Suprapubic skin (tissue), 4 donors: ENCODE measurements at regions not wholly inside any gene's neighbourhood (a gene's known extent, or its start where the extent isn't known, plus 50 kb on each side); places are given as distances from the start of the nearest gene placed in this dataset.

ENCODE experiments used
- DNase-seq, 2 donors: peaks; one replicate each; pipeline ENCODE4 v3.0.0-alpha.2; 2019; ENCODE audit warnings: low spot score in 2 of 2
- H3K27ac ChIP-seq: fragments of 200-600 bp; sonication (generic); one replicate; pipeline ENCODE4 v1.5.1; 2019
- H3K27me3 ChIP-seq: fragments of 200-600 bp; sonication (generic); one replicate; pipeline ENCODE4 v1.5.1; 2019
- H3K36me3 ChIP-seq: fragments of 200-600 bp; sonication (generic); one replicate; pipeline ENCODE4 v1.5.1; 2019
- H3K4me1 ChIP-seq: fragments of 200-600 bp; sonication (generic); one replicate; pipeline ENCODE4 v1.5.1; 2019
- H3K4me3 ChIP-seq: fragments of 200-600 bp; sonication (generic); one replicate; pipeline ENCODE4 v1.5.1; 2019; ENCODE audit warnings: mild to moderate bottlenecking
- H3K9me3 ChIP-seq: fragments of 200-600 bp; sonication (generic); one replicate; pipeline ENCODE4 v1.5.1; 2019
- EP300 ChIP-seq: sonication (generic); formaldehyde crosslinking; IDR thresholded peaks from one replicate; pipeline ENCODE4 v1.6.1; 2017; ENCODE audit warnings: antibody characterized with exemption
- POLR2A ChIP-seq, 2 donors: fragments of 450-650 bp; IDR thresholded peaks; one replicate each; pipeline ENCODE4 v1.6.1; 2017; ENCODE audit warnings: antibody characterized with exemption in 2 of 2, mild to moderate bottlenecking in 2 of 2, moderate library complexity in 2 of 2
- POLR2AphosphoS5 ChIP-seq, 3 donors: sonication (generic); formaldehyde crosslinking; IDR thresholded peaks; one replicate each; pipeline ENCODE4 v1.6.1; 2017; ENCODE audit warnings: antibody characterized with exemption in 3 of 3
- WGBS: methylation state at CpG from one replicate; pipeline ENCODE4 v1.1.5; 2018; 5-methylcytosine and 5-hydroxymethylcytosine counted together
- TF ChIP-seq, protein P1 (sequence below), 2 donors: fragments of 200-600 bp in 1 of 2; fragments of 450-650 bp in 1 of 2; sonication (generic) in 1 of 2; IDR thresholded peaks; one replicate each; pipeline ENCODE4 v1.5.1; 2016 to 2019; ENCODE audit warnings: antibody characterized with exemption in 2 of 2, mild to moderate bottlenecking in 1 of 2, moderate library complexity in 1 of 2

DNA sequence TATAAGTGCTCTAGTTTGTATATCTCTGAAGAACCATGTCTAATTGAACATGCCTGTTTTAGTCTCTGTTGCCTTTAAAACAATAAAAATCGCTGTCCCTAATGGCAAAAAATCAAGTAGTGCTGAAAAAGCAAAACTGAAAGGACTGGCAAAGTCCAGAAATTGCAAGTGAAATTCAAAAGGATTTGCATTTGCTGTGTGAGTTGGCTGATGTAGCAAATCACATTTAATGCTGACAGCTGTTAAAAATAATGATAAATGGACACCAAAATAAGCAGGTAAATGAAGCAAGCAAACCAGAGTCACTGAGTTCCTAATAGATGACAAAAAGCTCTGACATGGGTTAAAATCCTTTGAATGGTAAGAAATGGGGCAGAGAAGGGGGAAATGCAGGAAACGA lies 874.1 kb downstream of the GRM8 start:
- Histone ChIP-seq H3K36me3 (no peaks in the 10 kb centered on the region), H3K27ac (no peak overlapping the region), H3K27me3 (no peaks in the 10 kb centered on the region), H3K4me3 (no peak overlapping the region), H3K4me1 (no peaks in the 10 kb centered on the region), H3K9me3 (no peaks in the 10 kb centered on the region)
- TF ChIP-seq, protein P1, sequence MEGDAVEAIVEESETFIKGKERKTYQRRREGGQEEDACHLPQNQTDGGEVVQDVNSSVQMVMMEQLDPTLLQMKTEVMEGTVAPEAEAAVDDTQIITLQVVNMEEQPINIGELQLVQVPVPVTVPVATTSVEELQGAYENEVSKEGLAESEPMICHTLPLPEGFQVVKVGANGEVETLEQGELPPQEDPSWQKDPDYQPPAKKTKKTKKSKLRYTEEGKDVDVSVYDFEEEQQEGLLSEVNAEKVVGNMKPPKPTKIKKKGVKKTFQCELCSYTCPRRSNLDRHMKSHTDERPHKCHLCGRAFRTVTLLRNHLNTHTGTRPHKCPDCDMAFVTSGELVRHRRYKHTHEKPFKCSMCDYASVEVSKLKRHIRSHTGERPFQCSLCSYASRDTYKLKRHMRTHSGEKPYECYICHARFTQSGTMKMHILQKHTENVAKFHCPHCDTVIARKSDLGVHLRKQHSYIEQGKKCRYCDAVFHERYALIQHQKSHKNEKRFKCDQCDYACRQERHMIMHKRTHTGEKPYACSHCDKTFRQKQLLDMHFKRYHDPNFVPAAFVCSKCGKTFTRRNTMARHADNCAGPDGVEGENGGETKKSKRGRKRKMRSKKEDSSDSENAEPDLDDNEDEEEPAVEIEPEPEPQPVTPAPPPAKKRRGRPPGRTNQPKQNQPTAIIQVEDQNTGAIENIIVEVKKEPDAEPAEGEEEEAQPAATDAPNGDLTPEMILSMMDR (IDR thresholded peaks at IDR 0.05) = no peak
- TF ChIP-seq POLR2AphosphoS5 (IDR thresholded peaks at IDR 0.05) = no peak
- TF ChIP-seq EP300 = no peak
- no peak for TF ChIP-seq POLR2A (IDR thresholded peaks at IDR 0.05)
- no peak for DNase-seq
- WGBS = 42% methylated on average over 2 of the region's 2 CpGs

DNA sequence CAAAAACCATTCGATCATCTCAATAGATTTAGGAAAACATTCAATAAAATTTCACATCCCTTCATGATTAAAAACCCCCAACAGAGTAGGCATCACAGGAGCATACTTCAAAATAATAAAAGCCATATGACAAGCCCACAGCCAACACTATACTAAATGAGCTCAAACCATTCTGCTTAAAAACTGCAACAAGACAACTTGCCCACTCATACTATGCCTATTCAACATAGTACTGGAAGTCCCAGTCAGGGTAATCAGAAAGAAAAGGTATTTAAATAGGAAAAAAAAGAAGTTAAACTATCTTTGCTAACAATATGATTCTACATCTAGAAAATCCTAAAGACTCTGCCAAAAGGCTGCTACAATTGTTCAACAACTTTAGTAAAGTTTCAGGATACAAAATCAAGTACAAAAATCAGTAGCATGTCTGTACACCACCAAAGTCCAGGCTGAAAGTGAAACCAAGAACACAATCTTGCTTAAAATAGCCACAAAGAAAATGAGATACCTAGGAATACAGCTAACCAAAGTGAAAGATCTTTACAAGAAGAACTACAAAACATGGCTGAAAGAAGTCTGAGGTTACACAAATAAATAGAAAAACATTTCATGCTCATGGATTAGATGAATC lies 882.6 kb downstream of the GRM8 start:
- WGBS = 100% methylated on average over 1 of the region's 1 CpG
- TF ChIP-seq, protein P1 (IDR thresholded peaks at IDR 0.05) = no peak

DNA sequence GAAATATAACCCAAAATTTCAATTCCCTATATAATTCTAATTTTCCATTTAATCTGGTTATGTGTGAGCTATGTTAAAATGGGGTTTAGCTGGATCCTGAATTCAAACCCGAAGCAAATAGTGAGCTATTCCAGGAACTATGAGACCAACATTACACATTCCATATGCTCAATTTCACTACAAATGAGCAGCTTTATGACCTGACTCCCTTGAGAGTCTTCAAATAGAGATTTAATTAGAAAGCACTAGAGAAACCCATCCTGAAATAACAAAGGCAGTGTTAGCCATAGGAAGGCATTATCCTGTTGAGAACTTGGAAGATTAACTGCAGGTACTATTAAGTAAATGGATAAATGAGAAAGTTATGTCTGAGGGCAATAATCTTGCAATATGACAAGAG lies 890.0 kb downstream of the GRM8 start:
- Histone ChIP-seq H3K27me3 (no peaks in the 10 kb centered on the region), H3K4me3 (no peak overlapping the region), H3K27ac (no peak overlapping the region), H3K9me3 (no peaks in the 10 kb centered on the region), H3K4me1 (no peaks in the 10 kb centered on the region), H3K36me3 (no peaks in the 10 kb centered on the region)
- 81% methylated on average over 1 of the region's 1 CpG for WGBS
- TF ChIP-seq POLR2AphosphoS5 (IDR thresholded peaks at IDR 0.05) (no peak), EP300 (no peak)
- TF ChIP-seq, protein P1 (IDR thresholded peaks at IDR 0.05) = no peak
- DNase-seq = no peak

More for the DNA sequence above, 882.6 kb downstream of the GRM8 start:
- Histone ChIP-seq H3K27me3 (no peaks in the 10 kb centered on the region), H3K4me3 (no peak overlapping the region), H3K9me3 (peaks cover 3% of the 10 kb centered on the region), H3K4me1 (no peaks in the 10 kb centered on the region), H3K27ac (no peak overlapping the region), H3K36me3 (no peaks in the 10 kb centered on the region)
- DNase-seq = no peak

DNA sequence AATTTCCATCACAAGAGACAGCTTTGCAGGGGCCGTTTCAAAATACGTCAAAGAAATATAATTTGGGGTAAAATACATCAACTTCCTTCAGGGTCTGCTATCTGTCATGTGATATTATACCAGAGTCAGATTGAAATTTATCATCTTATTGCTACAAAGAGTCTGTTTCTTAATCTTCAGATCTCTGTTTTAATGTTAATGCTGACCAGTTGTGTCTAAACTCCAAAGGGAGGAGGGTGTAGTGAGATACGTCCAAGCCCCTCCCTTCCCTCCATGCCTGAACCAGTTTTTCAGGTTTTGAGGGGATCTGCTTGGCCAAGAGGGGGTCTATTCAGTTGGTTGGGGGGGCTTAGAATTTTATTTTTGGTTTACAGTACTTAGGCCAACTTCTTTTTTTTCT lies 891.6 kb downstream of the GRM8 start:
- no peaks in the 10 kb centered on the region for H3K4me1 ChIP-seq
- H3K4me3 ChIP-seq = no peak overlapping the region
- 42% methylated on average over 3 of the region's 3 CpGs for WGBS
- TF ChIP-seq POLR2A (IDR thresholded peaks at IDR 0.05) (no peak), EP300 (no peak), POLR2AphosphoS5 (IDR thresholded peaks at IDR 0.05) (no peak)
- TF ChIP-seq, protein P1 (IDR thresholded peaks at IDR 0.05) = no peak
- no peaks in the 10 kb centered on the region for H3K27me3 ChIP-seq
- H3K36me3 ChIP-seq = no peaks in the 10 kb centered on the region
- DNase-seq = no peak
- no peak overlapping the region for H3K27ac ChIP-seq
- no peaks in the 10 kb centered on the region for H3K9me3 ChIP-seq

- no peaks in the 10 kb centered on the region for H3K27me3 ChIP-seq
- 53% methylated on average over 4 of the region's 4 CpGs for WGBS
- H3K36me3 ChIP-seq = no peaks in the 10 kb centered on the region
- TF ChIP-seq, protein P1 (IDR thresholded peaks at IDR 0.05) = no peak
- TF ChIP-seq POLR2AphosphoS5 (IDR thresholded peaks at IDR 0.05) = no peak
- TF ChIP-seq POLR2A (IDR thresholded peaks at IDR 0.05) = no peak
- no peak for TF ChIP-seq EP300
- no peak for DNase-seq
- no peaks in the 10 kb centered on the region for H3K9me3 ChIP-seq
- no peak overlapping the region for H3K4me3 ChIP-seq
- no peaks in the 10 kb centered on the region for H3K4me1 ChIP-seq
- H3K27ac ChIP-seq = no peak overlapping the region
These were observed 912.9 kb downstream of the GRM8 start for GRCh38 chr7:126339813-126340212.
